ENCODE measurements at regions not wholly inside any gene's neighbourhood (a gene's known extent, or its start where the extent isn't known, plus 50 kb on each side); places are given as distances from the start of the nearest gene placed in this dataset.

GRCh38 chr15:29172742-29173725 lies 96.6 kb downstream of the NSMCE3 start:
- ATAC-seq (no peak), DNase-seq (no peak)
- Histone ChIP-seq H3K4me3 (no peak overlapping the region), H3K27ac (no peak overlapping the region), H3K4me1 (no peaks in the 10 kb centered on the region), H3K27me3 (peaks cover 0 to 10% (median 0%) of the 10 kb centered on the region in 9 donors), H3K36me3 (no peaks in the 10 kb centered on the region), H3K9me3 (no peaks in the 10 kb centered on the region)
- WGBS, 4 donors, result 89 to 90% (median 89%) methylated on average over 23 of the region's 23 CpGs
- no peak for TF ChIP-seq POLR2A (IDR thresholded peaks at IDR 0.05)
- intact Hi-C loops (cut with DNase I), result loop anchor here in 1 of 10 donors (5.0 kb wide), 1 partner anchor 39 kb away; no protein-coding TSS in a partner anchor

GRCh38 chr15:29170521-29170920 lies 99.1 kb downstream of the NSMCE3 start:
- H3K4me3 ChIP-seq, result no peak overlapping the region
- intact Hi-C loops (cut with DNase I), result loop anchor here in 1 of 10 donors (5.0 kb wide), 1 partner anchor 42 kb away; no protein-coding TSS in a partner anchor
- no peaks in the 10 kb centered on the region for H3K36me3 ChIP-seq
- H3K9me3 ChIP-seq, result no peaks in the 10 kb centered on the region
- H3K4me1 ChIP-seq, result no peaks in the 10 kb centered on the region
- ATAC-seq, result no peak
- TF ChIP-seq POLR2A (IDR thresholded peaks at IDR 0.05) (no peak), CTCF (IDR thresholded peaks at IDR 0.05) (no peak)
- peaks cover 0 to 4% (median 0%) of the 10 kb centered on the region in 9 donors for H3K27me3 ChIP-seq
- DNase-seq, result no peak
- no peak overlapping the region for H3K27ac ChIP-seq
- 63 to 67% (median 65%) methylated on average over 3 of the region's 3 CpGs for WGBS, 4 donors
